Osteocyte (in vitro differentiated cells): ENCODE measurements at regions not wholly inside any gene's neighbourhood (a gene's known extent, or its start where the extent isn't known, plus 50 kb on each side); places are given as distances from the start of the nearest gene placed in this dataset.

Source experiments
- DNase-seq: peaks from one replicate; pipeline ENCODE4 v3.0.0; 2021; ENCODE audit warnings: mixed read lengths; ENCODE audit not compliant: unreplicated experiment; ENCODE audit errors: extremely low spot score
- H3K27ac Mint-ChIP-seq: one replicate; pipeline ENCODE4 v1.8.0; 2021; ENCODE audit warnings: mild to moderate bottlenecking, mixed read lengths; ENCODE audit not compliant: unreplicated experiment
- H3K27me3 Mint-ChIP-seq: one replicate; pipeline ENCODE4 v1.8.0; 2021; ENCODE audit warnings: mixed read lengths; ENCODE audit not compliant: unreplicated experiment
- H3K36me3 Mint-ChIP-seq: one replicate; pipeline ENCODE4 v1.8.0; 2021; ENCODE audit warnings: mixed read lengths; ENCODE audit not compliant: unreplicated experiment
- H3K4me1 Mint-ChIP-seq: one replicate; pipeline ENCODE4 v1.8.0; 2021; ENCODE audit warnings: mixed read lengths; ENCODE audit not compliant: unreplicated experiment
- H3K4me3 Mint-ChIP-seq: one replicate; pipeline ENCODE4 v1.8.0; 2021; ENCODE audit warnings: mild to moderate bottlenecking, moderate library complexity, mixed read lengths; ENCODE audit not compliant: unreplicated experiment
- H3K9me3 Mint-ChIP-seq: one replicate; pipeline ENCODE4 v1.8.0; 2021; ENCODE audit warnings: mixed read lengths; ENCODE audit not compliant: unreplicated experiment
- CTCF ChIP-seq: fragments of 200-600 bp; sonication (generic); IDR thresholded peaks from 2 replicates; pipeline ENCODE4 v1.5.0; 2021; ENCODE audit warnings: antibody characterized with exemption, mild to moderate bottlenecking, moderate library complexity

- Mint-ChIP-seq H3K27me3 (no peaks in the 10 kb centered on the region), H3K36me3 (no peaks in the 10 kb centered on the region), H3K9me3 (no peaks in the 10 kb centered on the region), H3K4me1 (no peaks in the 10 kb centered on the region), H3K27ac (no peak overlapping the region), H3K4me3 (no peak overlapping the region)
- TF ChIP-seq CTCF = no peak
- DNase-seq = peak; percentile 83
Measured at GRCh38 chr22:49011769-49012648, 815.7 kb downstream of the BRD1 start.

GRCh38 chr22:49011379-49011768, 816.3 kb downstream of the BRD1 start:
- Mint-ChIP-seq H3K4me3 (no peak overlapping the region), H3K4me1 (no peaks in the 10 kb centered on the region), H3K27ac (no peak overlapping the region), H3K9me3 (no peaks in the 10 kb centered on the region), H3K27me3 (no peaks in the 10 kb centered on the region), H3K36me3 (no peaks in the 10 kb centered on the region)
- no peak for DNase-seq
- TF ChIP-seq CTCF = no peak

GRCh38 chr22:49010901-49011300, 816.8 kb downstream of the BRD1 start:
- H3K27me3 Mint-ChIP-seq = no peaks in the 10 kb centered on the region
- no peak for TF ChIP-seq CTCF
- H3K9me3 Mint-ChIP-seq = no peaks in the 10 kb centered on the region
- no peak overlapping the region for H3K27ac Mint-ChIP-seq
- no peaks in the 10 kb centered on the region for H3K4me1 Mint-ChIP-seq
- H3K36me3 Mint-ChIP-seq = no peaks in the 10 kb centered on the region
- no peak overlapping the region for H3K4me3 Mint-ChIP-seq
- peak; percentile 82 for DNase-seq

DNA sequence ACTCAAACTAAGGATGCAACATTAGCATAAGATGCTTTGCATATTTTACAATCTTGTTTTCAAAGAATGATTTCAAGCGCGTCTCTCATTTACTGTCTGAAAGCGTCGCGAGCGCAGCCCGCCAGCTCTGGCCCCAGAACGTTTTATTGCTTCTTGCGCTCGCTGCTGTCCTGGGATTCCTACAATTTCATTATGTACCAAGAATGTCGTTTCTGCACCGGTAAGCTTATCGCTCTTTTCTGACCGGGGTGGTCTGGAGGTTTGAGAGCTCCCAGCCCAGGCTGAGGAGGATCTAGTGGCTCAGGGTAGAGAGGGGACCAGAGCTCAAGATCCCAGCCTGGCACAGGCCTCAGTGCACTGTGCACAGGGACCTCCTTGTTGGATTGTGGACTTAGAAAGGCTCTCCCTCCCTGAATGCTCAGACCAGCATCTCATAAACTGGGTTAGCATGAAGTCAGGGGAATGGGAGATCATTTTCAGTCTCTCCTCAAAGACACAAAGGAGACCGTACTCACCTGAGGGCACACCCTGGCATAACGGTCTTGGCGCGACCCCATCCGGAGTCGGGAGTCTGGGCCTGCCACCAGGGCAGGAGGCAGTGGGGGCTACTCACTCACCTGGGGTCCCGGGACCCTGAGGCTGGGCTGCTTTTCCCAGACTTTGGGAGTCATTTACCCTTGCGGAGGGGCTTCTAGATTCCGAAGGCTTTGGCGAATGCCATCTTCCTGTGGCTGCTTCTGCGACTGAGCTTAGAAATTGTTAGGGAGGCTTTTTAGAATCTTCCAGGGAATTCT, 817.4 kb downstream of the BRD1 start:
- H3K4me3 Mint-ChIP-seq = no peak overlapping the region
- no peak for DNase-seq
- TF ChIP-seq CTCF = no peak
- H3K4me1 Mint-ChIP-seq = no peaks in the 10 kb centered on the region
- no peak overlapping the region for H3K27ac Mint-ChIP-seq
- H3K9me3 Mint-ChIP-seq = no peaks in the 10 kb centered on the region
- no peaks in the 10 kb centered on the region for H3K36me3 Mint-ChIP-seq
- no peaks in the 10 kb centered on the region for H3K27me3 Mint-ChIP-seq
